Neural crest cell (in vitro differentiated cells): ENCODE measurements at regions not wholly inside any gene's neighbourhood (a gene's known extent, or its start where the extent isn't known, plus 50 kb on each side); places are given as distances from the start of the nearest gene placed in this dataset.

Source experiments
- DNase-seq: peaks from one replicate; pipeline ENCODE4 v3.0.0; 2021; ENCODE audit warnings: low read depth, mixed read lengths, low spot score
- H3K27ac Mint-ChIP-seq: one replicate; pipeline ENCODE4 v1.8.0; 2021; ENCODE audit warnings: mild to moderate bottlenecking, mixed read lengths; ENCODE audit not compliant: unreplicated experiment
- H3K27me3 Mint-ChIP-seq: 2 replicates; pipeline ENCODE4 v1.8.0; 2021; ENCODE audit warnings: low read depth, mild to moderate bottlenecking, mixed read lengths
- H3K36me3 Mint-ChIP-seq: 2 replicates; pipeline ENCODE4 v1.8.0; 2021; ENCODE audit warnings: low read depth, mild to moderate bottlenecking, mixed read lengths
- H3K4me1 Mint-ChIP-seq: 2 replicates; pipeline ENCODE4 v1.8.0; 2021; ENCODE audit warnings: mixed read lengths
- H3K4me3 Mint-ChIP-seq: one replicate; pipeline ENCODE4 v1.8.0; 2021; ENCODE audit warnings: mild to moderate bottlenecking, mixed read lengths
- H3K9me3 Mint-ChIP-seq: 2 replicates; pipeline ENCODE4 v1.8.0; 2021; ENCODE audit warnings: mixed read lengths
- TF ChIP-seq, protein P1 (sequence below): fragments of 200-600 bp; sonication (generic); conservative IDR thresholded peaks from 2 replicates; pipeline ENCODE4 v1.5.0; 2021; ENCODE audit warnings: antibody characterized with exemption, mild to moderate bottlenecking

DNA sequence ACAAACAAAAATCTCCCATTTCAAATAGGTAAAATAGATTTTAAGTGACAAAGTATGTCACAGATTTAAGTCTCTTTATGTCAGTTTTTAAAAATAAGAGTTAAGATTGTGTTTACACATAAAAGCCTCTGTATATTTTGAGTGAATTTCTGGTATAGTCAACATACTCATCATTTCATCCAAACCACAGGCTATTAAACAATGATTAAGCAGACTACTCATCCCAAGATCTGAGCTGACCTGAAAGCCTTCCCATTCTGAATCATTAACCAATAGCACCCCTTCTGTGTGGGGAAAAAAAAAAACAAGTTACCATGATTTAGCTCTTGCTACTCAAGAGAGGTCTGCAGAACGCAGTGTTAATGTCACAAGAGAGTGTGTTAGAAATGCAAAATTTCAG, 284.4 kb upstream of the NBEA start:
- Mint-ChIP-seq H3K4me1 (no peaks in the 10 kb centered on the region), H3K27ac (no peak overlapping the region), H3K27me3 (no peaks in the 10 kb centered on the region), H3K9me3 (peaks cover 4% of the 10 kb centered on the region), H3K4me3 (no peak overlapping the region), H3K36me3 (peaks cover 2% of the 10 kb centered on the region)
- TF ChIP-seq, protein P1, sequence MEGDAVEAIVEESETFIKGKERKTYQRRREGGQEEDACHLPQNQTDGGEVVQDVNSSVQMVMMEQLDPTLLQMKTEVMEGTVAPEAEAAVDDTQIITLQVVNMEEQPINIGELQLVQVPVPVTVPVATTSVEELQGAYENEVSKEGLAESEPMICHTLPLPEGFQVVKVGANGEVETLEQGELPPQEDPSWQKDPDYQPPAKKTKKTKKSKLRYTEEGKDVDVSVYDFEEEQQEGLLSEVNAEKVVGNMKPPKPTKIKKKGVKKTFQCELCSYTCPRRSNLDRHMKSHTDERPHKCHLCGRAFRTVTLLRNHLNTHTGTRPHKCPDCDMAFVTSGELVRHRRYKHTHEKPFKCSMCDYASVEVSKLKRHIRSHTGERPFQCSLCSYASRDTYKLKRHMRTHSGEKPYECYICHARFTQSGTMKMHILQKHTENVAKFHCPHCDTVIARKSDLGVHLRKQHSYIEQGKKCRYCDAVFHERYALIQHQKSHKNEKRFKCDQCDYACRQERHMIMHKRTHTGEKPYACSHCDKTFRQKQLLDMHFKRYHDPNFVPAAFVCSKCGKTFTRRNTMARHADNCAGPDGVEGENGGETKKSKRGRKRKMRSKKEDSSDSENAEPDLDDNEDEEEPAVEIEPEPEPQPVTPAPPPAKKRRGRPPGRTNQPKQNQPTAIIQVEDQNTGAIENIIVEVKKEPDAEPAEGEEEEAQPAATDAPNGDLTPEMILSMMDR: no peak
- no peak for DNase-seq

DNA sequence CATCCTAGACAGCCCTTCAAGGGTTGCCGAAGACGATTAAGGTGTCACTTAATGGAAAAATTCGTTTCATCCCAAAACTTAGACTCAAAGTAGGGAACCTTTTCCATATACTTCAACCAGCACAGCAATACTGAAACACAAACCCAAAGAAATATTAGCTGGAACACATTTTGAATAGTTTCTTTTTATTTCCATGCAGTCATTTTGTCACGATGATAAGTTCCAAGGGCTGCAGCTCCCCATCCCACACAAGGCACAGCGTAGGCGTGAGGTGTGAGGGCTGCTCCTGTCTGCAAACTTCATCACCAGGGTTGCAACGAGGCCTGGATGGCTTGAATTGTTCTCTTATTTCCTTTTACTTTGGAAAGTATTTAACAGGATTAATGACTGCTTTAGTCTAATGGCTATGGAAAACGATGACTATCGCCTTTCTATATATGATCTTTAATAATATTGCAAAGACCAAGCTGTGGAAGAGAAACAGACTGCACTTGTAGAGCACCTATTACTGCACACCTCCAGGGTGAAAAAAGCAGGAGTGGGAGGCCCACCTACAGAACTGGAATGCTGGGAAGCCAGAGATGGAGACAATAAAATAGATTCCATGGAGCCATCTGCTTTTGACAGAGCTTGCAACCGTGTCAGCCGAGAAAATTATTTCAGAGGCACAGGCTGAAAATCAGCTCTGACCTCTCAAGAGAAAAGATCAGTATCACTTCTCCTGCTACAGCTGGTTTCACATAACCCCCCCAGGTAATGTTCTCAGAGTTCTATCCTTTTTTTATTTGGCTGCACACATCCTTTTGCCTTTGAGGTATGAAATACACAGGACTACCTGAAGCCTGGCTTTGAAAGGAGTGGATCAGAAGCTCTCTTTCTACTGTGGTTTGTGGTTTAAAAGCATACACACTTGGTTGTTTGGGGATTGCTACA, 274.5 kb upstream of the NBEA start:
- no peaks in the 10 kb centered on the region for H3K9me3 Mint-ChIP-seq
- no peaks in the 10 kb centered on the region for H3K36me3 Mint-ChIP-seq
- no peaks in the 10 kb centered on the region for H3K4me1 Mint-ChIP-seq

GRCh38 chr13:34671137-34671536, 270.9 kb upstream of the NBEA start:
- Mint-ChIP-seq H3K4me1 (no peaks in the 10 kb centered on the region), H3K4me3 (no peak overlapping the region), H3K9me3 (no peaks in the 10 kb centered on the region), H3K36me3 (no peaks in the 10 kb centered on the region), H3K27me3 (no peaks in the 10 kb centered on the region), H3K27ac (no peak overlapping the region)
- no peak for DNase-seq
- TF ChIP-seq, protein P1: no peak

More for the DNA sequence above, 274.5 kb upstream of the NBEA start:
- Mint-ChIP-seq H3K4me3 (no peak overlapping the region), H3K27ac (no peak overlapping the region), H3K27me3 (no peaks in the 10 kb centered on the region)
- DNase-seq: no peak
- TF ChIP-seq, protein P1: no peak

DNA sequence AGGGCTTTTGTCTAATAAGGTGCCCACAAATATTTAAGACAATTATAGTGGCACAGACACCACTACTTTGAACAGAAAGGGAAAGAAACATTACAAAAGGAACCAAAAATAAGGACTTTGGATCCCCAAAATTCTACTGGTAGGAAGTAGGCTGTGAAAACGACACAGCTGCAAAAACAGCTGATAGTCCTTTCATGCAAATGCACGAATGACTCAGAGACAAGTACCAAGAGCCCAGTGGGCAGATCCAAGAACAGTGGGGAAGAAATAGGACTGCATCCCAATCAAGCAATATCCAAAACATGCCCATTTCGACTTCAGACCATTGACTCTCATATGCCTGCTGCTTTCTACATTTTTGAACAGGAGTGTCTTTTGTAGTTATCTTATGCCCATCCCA, 269.4 kb upstream of the NBEA start:
- Mint-ChIP-seq H3K36me3 (no peaks in the 10 kb centered on the region), H3K4me3 (no peak overlapping the region), H3K27me3 (no peaks in the 10 kb centered on the region), H3K9me3 (peaks cover 5% of the 10 kb centered on the region), H3K27ac (no peak overlapping the region), H3K4me1 (no peaks in the 10 kb centered on the region)
- TF ChIP-seq, protein P1: no peak
- no peak for DNase-seq

- Mint-ChIP-seq H3K27ac (no peak overlapping the region), H3K9me3 (peaks cover 5% of the 10 kb centered on the region), H3K4me1 (no peaks in the 10 kb centered on the region), H3K27me3 (no peaks in the 10 kb centered on the region), H3K4me3 (no peak overlapping the region), H3K36me3 (no peaks in the 10 kb centered on the region)
- TF ChIP-seq, protein P1: no peak
- DNase-seq: no peak
These were observed 266.4 kb upstream of the NBEA start for GRCh38 chr13:34675626-34676025.
